ENCODE measurements at regions not wholly inside any gene's neighbourhood (a gene's known extent, or its start where the extent isn't known, plus 50 kb on each side); places are given as distances from the start of the nearest gene placed in this dataset.

- TF ChIP-seq KDM1A (IDR thresholded peaks at IDR 0.05; ENCODE audit: borderline replicate concordance, low read length) = no peak
- TF ChIP-seq ATF2 (IDR thresholded peaks at IDR 0.05; ENCODE audit: low read length) = no peak
- no peak for TF ChIP-seq CBX8 (IDR thresholded peaks at IDR 0.05; ENCODE audit: borderline replicate concordance, low read depth, low read length)
Observed at GRCh38 chr11:69982690-69983570, 95.2 kb upstream of the ANO1 start (continued).
